D721Med (cell line): ENCODE measurements at regions not wholly inside any gene's neighbourhood (a gene's known extent, or its start where the extent isn't known, plus 50 kb on each side); places are given as distances from the start of the nearest gene placed in this dataset.

Source experiments
- DNase-seq: peaks from one replicate; pipeline ENCODE4 v3.0.0; 2011; ENCODE audit warnings: low spot score; ENCODE audit not compliant: insufficient read length
- FAIRE-seq: peaks from 2 replicates; lab custom pipeline; 2011; peaks lifted over from hg19 to GRCh38; lab: Jason Lieb, UNC
- TF ChIP-seq, protein P1 (sequence below): IDR thresholded peaks from 2 replicates; pipeline ENCODE4 v1.5.1; 2012; ENCODE audit warnings: mild to moderate bottlenecking, control low read depth; ENCODE audit not compliant: insufficient read depth; ENCODE audit errors: missing control alignments

DNA sequence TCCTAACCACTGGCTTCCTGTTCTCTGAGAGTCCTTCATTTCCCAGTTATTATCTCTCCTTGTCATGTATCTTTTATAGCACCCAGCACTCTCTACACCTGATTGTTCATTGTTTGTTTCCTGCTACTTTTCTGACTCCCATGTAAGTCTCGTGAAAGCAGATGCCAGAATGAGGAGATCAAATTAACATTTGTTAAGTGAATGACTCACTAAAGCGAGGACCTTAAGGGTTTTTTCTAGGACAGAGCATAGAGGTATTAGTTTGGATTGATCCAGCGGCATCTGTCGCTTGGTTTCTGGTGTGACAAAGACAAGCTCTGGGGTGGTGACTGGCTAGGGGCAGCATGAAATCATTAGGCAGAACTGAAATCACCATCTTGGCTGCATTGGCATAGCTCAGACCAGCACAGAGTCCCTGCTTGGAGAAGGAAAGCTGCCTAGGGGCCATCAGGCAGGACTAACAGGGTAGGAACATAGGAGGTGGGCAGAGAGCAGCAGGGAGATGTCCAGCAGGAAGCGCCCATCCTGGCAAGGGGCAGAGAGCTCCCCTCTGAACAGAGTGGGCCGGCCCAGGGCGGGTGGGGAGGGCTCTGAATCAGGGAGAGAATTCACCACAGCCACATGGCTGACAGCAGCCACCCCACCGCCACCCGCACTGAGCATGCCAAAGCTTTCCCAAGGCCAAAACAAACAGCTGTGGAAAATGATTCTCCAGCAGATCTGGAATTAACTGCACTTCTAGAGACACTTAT, 97.1 kb upstream of the CEP85L start:
- no peak for FAIRE-seq
- TF ChIP-seq, protein P1, sequence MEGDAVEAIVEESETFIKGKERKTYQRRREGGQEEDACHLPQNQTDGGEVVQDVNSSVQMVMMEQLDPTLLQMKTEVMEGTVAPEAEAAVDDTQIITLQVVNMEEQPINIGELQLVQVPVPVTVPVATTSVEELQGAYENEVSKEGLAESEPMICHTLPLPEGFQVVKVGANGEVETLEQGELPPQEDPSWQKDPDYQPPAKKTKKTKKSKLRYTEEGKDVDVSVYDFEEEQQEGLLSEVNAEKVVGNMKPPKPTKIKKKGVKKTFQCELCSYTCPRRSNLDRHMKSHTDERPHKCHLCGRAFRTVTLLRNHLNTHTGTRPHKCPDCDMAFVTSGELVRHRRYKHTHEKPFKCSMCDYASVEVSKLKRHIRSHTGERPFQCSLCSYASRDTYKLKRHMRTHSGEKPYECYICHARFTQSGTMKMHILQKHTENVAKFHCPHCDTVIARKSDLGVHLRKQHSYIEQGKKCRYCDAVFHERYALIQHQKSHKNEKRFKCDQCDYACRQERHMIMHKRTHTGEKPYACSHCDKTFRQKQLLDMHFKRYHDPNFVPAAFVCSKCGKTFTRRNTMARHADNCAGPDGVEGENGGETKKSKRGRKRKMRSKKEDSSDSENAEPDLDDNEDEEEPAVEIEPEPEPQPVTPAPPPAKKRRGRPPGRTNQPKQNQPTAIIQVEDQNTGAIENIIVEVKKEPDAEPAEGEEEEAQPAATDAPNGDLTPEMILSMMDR, result no peak
- DNase-seq, result peak; percentile 27

DNA sequence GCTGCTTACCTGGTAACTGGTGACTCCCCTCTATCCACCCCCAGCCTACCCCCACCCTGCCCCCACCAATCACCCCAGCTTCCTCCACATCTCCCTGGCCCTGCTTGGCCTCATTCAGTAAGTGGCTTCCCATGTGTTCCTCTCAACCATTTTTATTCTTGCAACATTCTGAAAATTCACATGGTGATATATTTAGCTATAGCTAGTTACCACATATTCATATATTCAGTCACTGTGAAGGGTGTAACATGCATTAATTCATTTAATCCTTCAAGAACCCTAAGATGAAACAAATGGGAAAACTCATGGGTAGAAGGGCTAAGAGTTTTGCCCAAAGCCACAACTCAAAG, 95.4 kb upstream of the CEP85L start:
- no peak for DNase-seq
- TF ChIP-seq, protein P1, result no peak
- FAIRE-seq, result no peak

DNA sequence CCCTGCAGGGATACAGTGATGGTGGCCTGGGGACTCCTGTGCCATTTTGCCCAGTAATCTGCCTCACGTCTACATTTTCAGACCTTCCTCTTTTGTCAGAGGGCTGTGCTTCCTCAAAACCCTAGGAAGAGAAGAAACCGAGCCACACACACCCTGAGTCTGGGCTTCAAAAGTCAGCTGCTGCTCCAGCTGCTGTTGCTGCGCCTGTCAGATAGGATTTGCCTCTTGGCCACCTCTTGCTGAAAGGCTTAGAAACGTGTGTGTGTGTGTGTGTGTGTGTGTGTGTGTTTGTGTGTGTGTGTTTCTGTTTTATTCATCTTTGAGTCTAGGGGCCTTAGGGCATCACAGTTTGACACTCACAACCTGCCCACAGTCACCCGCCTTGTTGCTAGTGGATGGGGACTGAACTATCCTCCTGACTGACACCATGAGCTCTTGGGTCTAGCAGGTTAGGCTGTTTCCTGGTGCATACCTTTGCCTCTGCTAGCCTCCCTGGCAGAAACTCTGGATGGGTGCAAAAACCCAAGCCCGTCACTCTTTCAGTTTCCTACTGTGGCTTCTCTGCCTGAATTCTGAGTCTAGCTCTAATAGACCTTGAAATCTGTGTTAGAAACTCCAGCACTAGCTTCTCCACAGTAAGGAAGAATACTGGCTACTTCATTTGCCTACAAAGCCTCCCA, 94.9 kb upstream of the CEP85L start:
- FAIRE-seq, result no peak
- DNase-seq, result no peak
- TF ChIP-seq, protein P1, result no peak

DNA sequence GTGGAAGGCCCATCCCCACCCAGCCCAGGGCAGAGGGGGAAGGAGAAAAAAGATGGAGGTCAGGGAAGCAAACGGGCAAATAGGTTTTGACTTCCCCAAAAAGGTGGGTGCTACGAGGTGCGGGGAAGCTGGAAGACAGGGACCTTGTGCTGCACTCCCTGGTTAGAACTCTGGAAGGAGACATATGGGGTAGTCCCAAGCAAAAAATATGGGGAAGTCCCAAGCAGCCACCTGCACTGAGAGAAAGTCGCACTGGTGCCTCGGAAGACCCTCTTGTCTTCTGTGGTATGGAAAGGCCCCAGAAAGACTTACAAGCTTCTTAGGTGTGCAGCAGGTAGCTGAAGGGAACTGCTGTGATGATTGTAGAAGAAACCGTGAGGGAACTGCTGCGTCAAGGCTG, 93.8 kb upstream of the CEP85L start:
- TF ChIP-seq, protein P1, result no peak
- FAIRE-seq, result no peak
- no peak for DNase-seq

DNA sequence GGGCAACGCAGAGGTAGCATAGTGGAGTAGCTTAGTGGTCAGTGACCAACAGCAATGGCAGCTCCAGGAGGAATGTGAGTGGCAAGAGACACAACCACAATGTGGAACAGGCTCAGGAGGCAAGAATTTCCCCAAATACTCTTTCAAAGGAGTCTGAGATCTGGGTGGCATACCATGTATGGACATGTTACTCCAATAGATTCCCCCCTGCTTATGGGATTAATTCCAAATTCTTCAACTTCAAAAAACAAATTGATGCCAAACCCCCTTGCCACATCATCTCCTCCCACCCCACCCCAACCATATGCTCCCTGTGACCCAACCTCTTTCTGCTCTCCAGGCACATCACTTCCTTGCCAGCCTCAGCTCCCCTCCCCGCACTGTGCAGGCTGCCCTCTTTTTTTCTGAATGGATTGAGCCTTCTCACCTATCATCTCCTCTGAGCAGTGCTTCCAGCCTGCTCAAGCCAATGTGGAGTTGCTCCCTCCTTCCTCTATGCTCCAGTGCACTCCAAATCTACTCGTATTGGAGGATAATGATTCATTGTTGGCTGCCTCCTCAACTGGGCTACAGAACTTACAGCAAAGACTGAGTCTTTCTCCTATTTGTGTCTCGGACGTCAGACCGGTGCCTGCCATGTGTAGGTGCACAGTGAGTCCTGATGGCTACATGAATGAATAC, 93.0 kb upstream of the CEP85L start:
- TF ChIP-seq, protein P1, result no peak
- FAIRE-seq (no peak), DNase-seq (no peak)

DNA sequence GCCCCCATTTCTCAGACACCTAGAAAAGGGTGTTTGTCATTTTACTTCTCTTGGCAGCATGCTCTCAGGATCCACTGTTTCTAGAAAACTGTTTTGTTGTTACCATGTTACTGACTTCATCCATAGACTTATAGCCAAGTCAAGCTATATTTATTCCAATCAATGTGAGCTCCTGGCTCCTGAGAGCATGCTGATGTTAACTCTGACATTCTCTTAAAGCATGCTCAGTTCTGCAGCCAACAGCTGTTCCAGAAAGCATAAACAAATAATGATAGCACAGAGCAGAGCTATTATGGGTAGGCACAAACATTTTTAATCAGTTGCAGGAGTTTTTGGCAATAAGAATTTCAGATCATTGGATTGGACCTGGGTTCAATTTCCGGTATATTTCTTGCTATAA, 92.4 kb upstream of the CEP85L start:
- TF ChIP-seq, protein P1, result no peak
- no peak for DNase-seq
- no peak for FAIRE-seq
